ENCODE measurements at regions not wholly inside any gene's neighbourhood (a gene's known extent, or its start where the extent isn't known, plus 50 kb on each side); places are given as distances from the start of the nearest gene placed in this dataset.

DNA sequence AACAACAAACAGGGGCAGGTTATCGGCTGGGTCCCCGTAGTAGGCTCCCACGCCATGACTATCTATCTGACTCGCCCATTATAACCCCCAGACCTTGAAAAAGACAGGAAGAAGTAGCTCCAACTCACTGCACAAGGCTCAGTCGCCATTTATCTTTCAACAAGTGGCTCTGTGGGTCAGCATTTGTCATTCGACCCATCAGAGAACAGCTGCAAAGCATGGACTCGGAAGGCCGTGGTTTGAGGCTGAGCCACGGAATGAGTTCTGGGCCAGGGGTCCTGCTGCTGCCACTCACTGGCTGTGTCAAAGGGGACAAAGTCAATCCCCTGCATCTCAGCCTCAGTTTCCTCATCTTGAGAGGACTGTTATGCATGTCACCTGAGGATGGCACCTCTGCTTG lies 131.0 kb downstream of the DMRTA2 start:
- DNase-seq (ENCODE audit: low spot score), result no peak

- no peak for DNase-seq (ENCODE audit: low spot score)
These were observed 133.7 kb downstream of the DMRTA2 start for GRCh38 chr1:50289495-50289894.

GRCh38 chr1:50285994-50286393 lies 137.2 kb downstream of the DMRTA2 start:
- DNase-seq (ENCODE audit: low spot score), result no peak

DNA sequence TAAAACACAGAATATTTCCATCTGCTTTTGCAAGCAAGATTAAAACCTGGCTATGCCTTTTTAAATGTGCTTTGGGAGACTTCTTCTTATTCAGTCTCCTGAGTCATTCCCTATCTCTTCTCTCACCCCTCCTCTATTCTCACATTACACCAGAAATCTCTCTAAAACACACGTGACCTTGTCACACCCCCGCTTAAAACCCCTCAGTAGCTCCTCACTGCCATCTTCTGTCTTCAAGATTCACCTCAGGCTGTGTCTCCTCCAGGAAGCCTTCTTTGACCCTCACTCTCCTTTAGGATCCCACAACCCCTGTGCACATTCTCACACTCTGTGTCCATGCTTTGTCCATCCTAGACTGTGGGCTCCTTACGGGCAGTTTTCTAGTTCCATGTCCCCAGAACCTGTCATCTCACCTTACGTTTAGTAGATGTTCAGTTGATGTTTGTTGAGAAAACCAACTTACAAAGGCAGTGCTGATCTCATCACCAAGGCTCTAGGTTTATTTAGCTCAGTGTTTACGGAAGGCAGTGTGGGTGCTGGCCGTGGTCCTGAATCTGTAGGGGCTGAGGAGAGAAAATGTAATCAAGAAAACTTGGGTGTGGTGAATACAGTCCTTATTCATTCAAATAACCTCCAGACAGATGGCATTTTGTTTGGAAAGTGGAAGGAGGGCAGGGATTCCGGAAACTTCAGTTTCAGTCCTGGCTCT lies 143.5 kb downstream of the DMRTA2 start:
- no peak for DNase-seq (ENCODE audit: low spot score)

GRCh38 chr1:50278961-50279360 lies 144.3 kb downstream of the DMRTA2 start:
- no peak for DNase-seq (ENCODE audit: low spot score)

- no peak for DNase-seq (ENCODE audit: low spot score)
These were observed 144.8 kb downstream of the DMRTA2 start for GRCh38 chr1:50278410-50278809.

DNA sequence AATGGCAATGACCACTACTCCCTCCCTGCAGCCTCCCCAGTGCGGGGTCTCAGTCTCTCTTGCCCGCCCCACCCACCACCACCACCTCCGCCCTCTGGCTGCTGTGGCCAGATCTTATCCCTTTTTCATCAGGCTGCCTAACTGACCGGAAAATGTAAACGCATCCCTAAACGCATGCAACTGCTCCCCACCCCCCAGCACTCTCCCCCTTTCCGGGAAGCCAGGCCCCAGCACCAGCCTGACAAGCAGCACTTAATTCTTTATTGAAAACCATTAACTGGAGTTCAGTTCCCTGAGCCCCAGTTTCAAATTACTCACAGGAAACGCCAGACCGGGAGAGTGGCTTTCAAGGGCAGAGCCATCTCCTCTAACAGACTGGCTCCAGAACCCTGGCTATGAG lies 147.7 kb downstream of the DMRTA2 start:
- no peak for DNase-seq (ENCODE audit: low spot score)

DNA sequence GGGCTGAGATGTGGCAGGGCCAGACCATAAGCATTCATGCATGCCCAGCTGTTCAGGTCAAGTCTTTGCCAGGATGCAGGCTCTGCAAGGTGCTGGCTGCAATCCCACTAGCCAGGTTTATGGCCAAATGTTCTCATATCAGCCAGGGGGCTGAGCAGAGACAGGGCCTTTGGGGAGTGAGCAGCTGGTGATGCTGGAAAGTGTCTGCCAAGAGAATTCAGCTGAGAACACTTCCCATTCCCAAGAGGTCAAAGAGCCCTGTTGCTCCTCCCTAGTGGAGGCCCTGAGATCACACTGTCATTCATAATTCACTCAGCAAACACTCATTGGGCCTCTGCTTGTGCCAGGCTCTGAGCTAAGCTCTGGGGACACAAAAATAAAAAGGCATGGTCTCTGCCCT lies 150.3 kb downstream of the DMRTA2 start:
- DNase-seq (ENCODE audit: low spot score), result no peak

- no peak for DNase-seq (ENCODE audit: low spot score)
These were observed 151.2 kb downstream of the DMRTA2 start for GRCh38 chr1:50271968-50272578.

GRCh38 chr1:50271337-50271736 lies 151.9 kb downstream of the DMRTA2 start:
- DNase-seq (ENCODE audit: low spot score), result no peak

DNA sequence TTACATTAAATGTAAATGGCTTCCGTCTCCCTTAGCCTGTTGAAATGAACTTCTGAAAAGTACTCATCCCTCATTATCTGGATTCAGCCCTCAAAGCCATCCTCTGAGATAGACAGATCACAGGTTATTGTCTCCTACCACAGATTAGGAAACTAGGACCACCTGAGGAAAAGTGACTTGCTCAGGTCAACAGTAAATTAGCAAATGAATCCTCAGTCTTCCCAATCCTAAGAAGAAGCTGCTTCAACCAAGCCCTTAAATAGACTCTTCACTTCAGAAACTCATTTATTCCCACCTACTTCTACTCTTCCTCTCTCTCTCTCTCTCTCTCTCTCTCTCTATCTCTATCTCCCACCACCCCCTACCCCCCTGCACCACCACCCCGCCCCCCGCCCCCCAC lies 152.3 kb downstream of the DMRTA2 start:
- no peak for DNase-seq (ENCODE audit: low spot score)

DNA sequence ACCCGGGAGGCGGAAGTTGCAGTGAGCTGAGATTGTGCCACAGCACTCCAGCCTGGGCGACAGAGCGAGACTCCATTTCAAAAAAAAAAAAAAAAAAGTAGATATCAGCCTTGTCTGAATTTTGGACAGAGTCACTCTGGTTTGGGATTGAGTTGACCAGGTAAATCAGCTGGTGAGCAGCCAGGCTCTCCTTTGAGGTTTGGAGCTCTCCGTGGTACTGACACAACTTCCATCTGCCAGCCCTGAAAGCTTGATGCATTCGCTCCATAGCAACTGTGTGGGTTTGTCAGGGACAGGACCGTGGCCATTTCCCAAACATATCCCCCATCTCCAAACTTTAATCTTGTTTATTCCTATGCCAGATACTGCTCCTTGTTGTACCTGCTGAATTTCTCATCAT lies 155.2 kb downstream of the DMRTA2 start:
- no peak for DNase-seq (ENCODE audit: low spot score)

- DNase-seq (ENCODE audit: low spot score), result no peak
These were observed 156.7 kb downstream of the DMRTA2 start for GRCh38 chr1:50266509-50266908.

- no peak for DNase-seq (ENCODE audit: low spot score)
These were observed 157.1 kb downstream of the ELAVL4 start for GRCh38 chr1:50265790-50266314.

DNA sequence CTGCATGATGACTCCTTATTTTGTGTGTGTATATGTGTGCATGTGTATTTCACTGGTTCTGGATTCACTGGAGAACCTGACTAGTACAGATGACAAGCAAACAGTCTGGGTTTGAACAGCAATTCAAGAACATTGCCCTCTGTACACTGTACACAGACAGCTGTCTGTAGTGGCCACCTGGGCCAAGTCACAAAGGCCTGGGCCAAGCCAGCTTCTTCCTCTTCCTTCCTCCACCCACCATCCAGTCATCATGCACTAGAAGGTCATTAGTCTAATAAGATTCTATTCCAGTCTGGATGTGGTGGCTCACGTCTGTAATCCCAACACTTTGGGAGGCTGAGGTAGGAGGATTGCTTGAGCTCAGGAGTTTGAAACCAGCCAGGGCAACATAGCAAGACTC lies 155.9 kb downstream of the ELAVL4 start:
- no peak for DNase-seq (ENCODE audit: low spot score)

DNA sequence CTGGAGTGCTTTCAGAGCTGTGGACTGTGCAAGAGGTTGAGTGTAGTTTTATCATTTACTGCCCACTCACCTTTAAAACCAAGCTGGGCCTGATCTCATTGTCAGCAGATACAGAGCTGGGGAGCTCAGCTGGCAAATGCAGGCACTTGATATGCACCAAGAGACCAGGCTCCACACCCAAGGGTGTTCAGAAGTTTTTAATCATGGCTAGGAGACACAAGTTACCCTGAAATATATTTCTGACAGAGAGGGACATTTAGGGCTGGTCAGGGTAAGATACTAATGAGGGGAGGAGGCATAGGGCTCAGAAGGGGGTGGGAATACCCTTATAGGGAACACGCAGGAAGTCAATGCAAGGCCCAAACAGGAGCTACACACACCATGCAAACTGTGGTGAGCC lies 153.7 kb downstream of the ELAVL4 start:
- DNase-seq (ENCODE audit: low spot score), result no peak

- no peak for DNase-seq (ENCODE audit: low spot score)
These were observed 153.2 kb downstream of the ELAVL4 start for GRCh38 chr1:50261951-50262350.

GRCh38 chr1:50257940-50258685 lies 149.4 kb downstream of the ELAVL4 start:
- no peak for DNase-seq (ENCODE audit: low spot score)

DNA sequence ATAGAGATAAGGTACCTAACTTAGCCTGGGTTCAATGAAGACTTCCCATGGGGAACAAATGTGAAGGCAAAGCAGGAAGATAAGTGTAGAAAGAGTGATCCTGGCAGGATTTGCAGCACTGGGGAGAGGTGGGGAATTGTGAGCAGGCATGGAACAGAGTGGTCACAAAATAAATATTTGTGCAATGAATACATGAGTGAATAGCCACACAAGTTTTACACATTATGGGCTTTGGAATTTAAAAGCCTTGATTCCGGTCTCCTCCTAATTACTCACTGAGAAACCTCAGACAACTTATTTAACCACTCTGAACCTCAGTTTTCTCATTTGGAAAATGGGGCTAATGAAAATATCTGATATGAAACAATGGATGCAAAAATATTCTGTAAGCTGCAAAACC lies 148.3 kb downstream of the ELAVL4 start:
- no peak for DNase-seq (ENCODE audit: low spot score)

Measured in CD4-positive, alpha-beta T cell treated with Interleukin-6 at 100 ng/mL for 8 hours (primary cell).